Pancreas (tissue), 10 donors: ENCODE measurements at regions not wholly inside any gene's neighbourhood (a gene's known extent, or its start where the extent isn't known, plus 50 kb on each side); places are given as distances from the start of the nearest gene placed in this dataset.
A peak's percentile ranks its signal among the peaks of the same experiment; 100 is the strongest.

Experiments
- ATAC-seq, 4 donors: fragments of 200-7000 bp; cut with Tn5 transposase; one replicate each; pipeline versions ENCODE4 v1.8.0 to v1.9.1; 2020; ENCODE audit warnings: mild to moderate bottlenecking in 4 of 4, moderate library complexity in 4 of 4
- DNase-seq, 6 donors: peaks; one replicate each; pipeline ENCODE4 v3.0.0-alpha.2; 2020
- FAIRE-seq: peaks from 2 replicates; lab custom pipeline; 2012; peaks lifted over from hg19 to GRCh38; lab: Jason Lieb, UNC
- H3K27ac ChIP-seq, 4 donors: fragments of 200-600 bp; sonication (generic); 1 replicate in 3 of 4; 2 replicates in 1 of 4; pipeline versions ENCODE4 v1.5.0 to v1.8.0; 2020
- H3K27me3 ChIP-seq, 4 donors: fragments of 200-600 bp; one replicate each; pipeline ENCODE4 v1.8.0; 2021
- H3K36me3 ChIP-seq, 3 donors: fragments of 200-600 bp; sonication (generic) in 1 of 3; one replicate each; pipeline versions ENCODE4 v1.5.0 to v1.8.0; 2020 to 2021
- H3K4me1 ChIP-seq, 3 donors: fragments of 200-600 bp; one replicate each; pipeline ENCODE4 v1.8.0; 2021
- H3K4me3 ChIP-seq, 4 donors: fragments of 200-600 bp; sonication (generic) in 2 of 4; one replicate each; pipeline versions ENCODE4 v1.5.0 to v1.8.0; 2020 to 2021
- H3K9me3 ChIP-seq, 4 donors: fragments of 200-600 bp; one replicate each; pipeline ENCODE4 v1.8.0; 2021
- WGBS, 2 donors: extraction: QIAGEN DNeasy Blood & Tissue Kit; methylation state at CpG; one replicate each; pipeline ENCODE4 v1.1.7; 2013; 5-methylcytosine and 5-hydroxymethylcytosine counted together
- intact Hi-C, 3 donors: fragments of 100-400 bp; cut with DNase I; formaldehyde crosslinking; loops; one replicate each; pipeline versions ENCODE4 v1.11.1 to v1.14.2; 2022
- TF ChIP-seq, protein P1 (sequence below), 4 donors: fragments of 200-600 bp; sonication (generic) in 3 of 4; IDR thresholded peaks; one replicate each; pipeline versions ENCODE4 v1.5.0 to v1.8.0; 2021; ENCODE audit warnings: antibody characterized with exemption in 4 of 4
- donor health status: healthy with polysubstance abuse.
- donor health status: DM: no; HTN: no; CAD: no; lungs with moderate emphysema.
- donor health status: DM: no; HTN: no; CAD: no.
- donor health status: control.
- donor health status: control.
- donor health status: Bipolar disorder and iron deficiency.
- donor health status: DM: yes; HTN: yes; CAD: no.
- donor health status: DM: no; HTN: no; CAD: no.
- donor health status: DM: no; HTN: no; CAD: no.
- donor health status: DM: yes; HTN: yes; CAD: no.

- FAIRE-seq (no peak), DNase-seq (no peak), ATAC-seq (no peak)
- no peaks in the 10 kb centered on the region for H3K36me3 ChIP-seq
- H3K27ac ChIP-seq: no peak overlapping the region
- H3K27me3 ChIP-seq: no peaks in the 10 kb centered on the region
- 83 to 85% methylated on average over 2 of the region's 2 CpGs for WGBS, 2 donors
- intact Hi-C loops: no loop called here
- no peaks in the 10 kb centered on the region for H3K9me3 ChIP-seq
- no peak overlapping the region for H3K4me3 ChIP-seq
- no peaks in the 10 kb centered on the region for H3K4me1 ChIP-seq
- TF ChIP-seq, protein P1, sequence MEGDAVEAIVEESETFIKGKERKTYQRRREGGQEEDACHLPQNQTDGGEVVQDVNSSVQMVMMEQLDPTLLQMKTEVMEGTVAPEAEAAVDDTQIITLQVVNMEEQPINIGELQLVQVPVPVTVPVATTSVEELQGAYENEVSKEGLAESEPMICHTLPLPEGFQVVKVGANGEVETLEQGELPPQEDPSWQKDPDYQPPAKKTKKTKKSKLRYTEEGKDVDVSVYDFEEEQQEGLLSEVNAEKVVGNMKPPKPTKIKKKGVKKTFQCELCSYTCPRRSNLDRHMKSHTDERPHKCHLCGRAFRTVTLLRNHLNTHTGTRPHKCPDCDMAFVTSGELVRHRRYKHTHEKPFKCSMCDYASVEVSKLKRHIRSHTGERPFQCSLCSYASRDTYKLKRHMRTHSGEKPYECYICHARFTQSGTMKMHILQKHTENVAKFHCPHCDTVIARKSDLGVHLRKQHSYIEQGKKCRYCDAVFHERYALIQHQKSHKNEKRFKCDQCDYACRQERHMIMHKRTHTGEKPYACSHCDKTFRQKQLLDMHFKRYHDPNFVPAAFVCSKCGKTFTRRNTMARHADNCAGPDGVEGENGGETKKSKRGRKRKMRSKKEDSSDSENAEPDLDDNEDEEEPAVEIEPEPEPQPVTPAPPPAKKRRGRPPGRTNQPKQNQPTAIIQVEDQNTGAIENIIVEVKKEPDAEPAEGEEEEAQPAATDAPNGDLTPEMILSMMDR (IDR thresholded peaks at IDR 0.05): no peak
These were observed 514.2 kb upstream of the LINC00305 start for GRCh38 chr18:64663086-64663485.

DNA sequence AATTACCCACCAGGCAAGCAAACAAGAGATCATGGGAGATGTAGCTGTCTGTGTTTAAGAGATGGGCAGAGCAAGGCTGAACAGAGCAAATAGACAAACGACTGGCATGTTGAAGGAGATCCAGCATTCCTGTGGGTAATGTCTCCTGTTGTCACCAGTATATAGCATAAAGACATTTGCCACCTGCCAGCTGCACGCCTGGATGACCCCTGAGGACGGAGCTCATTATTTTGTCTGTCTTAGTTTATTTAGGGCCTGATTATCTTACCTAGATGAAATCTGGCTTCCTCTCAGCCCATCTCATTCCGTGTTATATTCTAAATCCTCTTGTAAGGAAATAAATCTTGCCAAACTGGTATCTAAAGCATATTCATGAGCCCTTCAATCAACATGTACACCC is 510.3 kb upstream of the LINC00305 start:
- WGBS, 2 donors: 50 to 53% methylated on average over 4 of the region's 4 CpGs
- Histone ChIP-seq H3K27me3 (no peaks in the 10 kb centered on the region), H3K9me3 (no peaks in the 10 kb centered on the region), H3K27ac (no peak overlapping the region), H3K4me1 (no peaks in the 10 kb centered on the region), H3K4me3 (no peak overlapping the region), H3K36me3 (no peaks in the 10 kb centered on the region)
- FAIRE-seq (no peak), ATAC-seq (no peak), DNase-seq (no peak)
- intact Hi-C loops: no loop called here
- TF ChIP-seq, protein P1 (IDR thresholded peaks at IDR 0.05): no peak

DNA sequence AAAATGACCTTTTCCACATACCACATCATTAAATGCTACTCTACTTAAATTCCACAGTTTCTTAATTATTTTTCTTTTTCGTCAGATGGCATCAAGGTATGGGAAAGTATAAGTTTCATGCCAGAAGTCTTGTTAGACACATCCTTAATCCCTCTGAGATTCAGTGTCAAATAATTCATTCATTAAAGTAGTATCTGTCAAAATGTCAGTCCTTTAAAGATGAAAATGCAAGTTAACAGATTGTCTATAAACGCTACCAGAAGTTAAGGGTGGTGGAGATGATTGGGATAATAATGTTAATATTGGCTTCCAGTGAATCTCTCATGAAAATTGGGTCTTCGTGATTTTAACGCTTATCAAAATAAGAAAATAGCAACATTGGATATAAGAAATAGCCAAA is 504.2 kb upstream of the LINC00305 start:
- intact Hi-C loops: no loop called here
- Histone ChIP-seq H3K9me3 (no peaks in the 10 kb centered on the region), H3K36me3 (no peaks in the 10 kb centered on the region), H3K27me3 (no peaks in the 10 kb centered on the region), H3K4me3 (no peak overlapping the region), H3K4me1 (no peaks in the 10 kb centered on the region), H3K27ac (no peak overlapping the region)
- FAIRE-seq (no peak), ATAC-seq (no peak), DNase-seq (no peak)
- TF ChIP-seq, protein P1 (IDR thresholded peaks at IDR 0.05): no peak
- WGBS, 2 donors: 59 to 61% methylated on average over 4 of the region's 4 CpGs

DNA sequence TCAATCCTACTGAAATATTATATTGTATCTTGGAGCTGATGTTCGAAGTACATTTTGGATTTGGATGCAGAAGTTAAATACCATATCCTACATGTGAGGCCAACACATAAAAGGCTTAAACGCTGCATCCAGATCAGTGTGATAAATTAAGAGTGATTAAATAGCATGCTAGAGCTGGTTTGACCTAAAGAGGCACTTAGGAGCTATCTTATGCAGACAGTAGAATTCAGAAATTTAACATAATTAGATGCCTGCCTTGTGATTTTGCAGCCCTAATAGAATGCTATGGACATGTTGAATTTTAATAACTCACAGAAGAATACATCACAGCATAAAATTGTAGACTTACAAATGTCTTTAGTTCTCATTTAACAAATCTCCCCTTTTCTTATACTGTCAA is 501.2 kb upstream of the LINC00305 start:
- TF ChIP-seq, protein P1 (IDR thresholded peaks at IDR 0.05): no peak
- 44 to 65% methylated on average over 2 of the region's 2 CpGs for WGBS, 2 donors
- ATAC-seq (no peak), DNase-seq (no peak), FAIRE-seq (no peak)
- H3K27ac ChIP-seq: no peak overlapping the region
- no peaks in the 10 kb centered on the region for H3K4me1 ChIP-seq
- no peaks in the 10 kb centered on the region for H3K36me3 ChIP-seq
- no peaks in the 10 kb centered on the region for H3K27me3 ChIP-seq
- H3K4me3 ChIP-seq: no peak overlapping the region
- intact Hi-C loops: no loop called here
- no peaks in the 10 kb centered on the region for H3K9me3 ChIP-seq

GRCh38 chr18:64645753-64646152 is 496.9 kb upstream of the LINC00305 start:
- FAIRE-seq (no peak), ATAC-seq (no peak), DNase-seq (peak in 1 of 6 donors; percentile 29)
- intact Hi-C loops: no loop called here
- Histone ChIP-seq H3K27me3 (no peaks in the 10 kb centered on the region), H3K4me3 (no peak overlapping the region), H3K36me3 (no peaks in the 10 kb centered on the region), H3K4me1 (no peaks in the 10 kb centered on the region), H3K27ac (no peak overlapping the region), H3K9me3 (no peaks in the 10 kb centered on the region)
- TF ChIP-seq, protein P1 (IDR thresholded peaks at IDR 0.05): no peak
- 85 to 87% methylated on average over 5 of the region's 5 CpGs for WGBS, 2 donors
